ENCODE measurements at regions not wholly inside any gene's neighbourhood (a gene's known extent, or its start where the extent isn't known, plus 50 kb on each side); places are given as distances from the start of the nearest gene placed in this dataset.

- no peaks in the 10 kb centered on the region for H3K36me3 ChIP-seq (ENCODE audit: control insufficient read depth, insufficient read depth, low read length)
- peak; percentile 59 to 84 for DNase-seq (ENCODE audit: low read depth in 2 of 2)
- H3K9ac ChIP-seq (ENCODE audit: insufficient read depth, low read length) = no peak overlapping the region
- no peak overlapping the region for H2AFZ ChIP-seq (ENCODE audit: low read length)
- H3K4me1 ChIP-seq (ENCODE audit: control insufficient read depth, extremely low read depth, insufficient read depth, low read length) = no peaks in the 10 kb centered on the region
- H3K4me2 ChIP-seq (ENCODE audit: extremely low read depth, insufficient read depth, low read length) = no peak overlapping the region
- TF ChIP-seq CTCF (conservative IDR thresholded peaks at IDR 0.05 in 1 of 2, IDR thresholded peaks at IDR 0.05 in 1 of 2; ENCODE audit: low read depth in 1 of 2, low read length in 2 of 2) = no peak
- no peak for TF ChIP-seq EZH2 (IDR thresholded peaks at IDR 0.05; ENCODE audit: low read length, missing control alignments)
- no peaks in the 10 kb centered on the region for H3K27me3 ChIP-seq (ENCODE audit: control insufficient read depth, insufficient read depth, low read length)
- H3K27ac ChIP-seq (ENCODE audit: insufficient read depth, low read length) = no peak overlapping the region
- H3K9me3 ChIP-seq (ENCODE audit: control insufficient read depth, insufficient read depth, low read depth, low read length) = no peaks in the 10 kb centered on the region
- H3K4me3 ChIP-seq (replicated peaks in 1 of 4; ENCODE audit: control extremely low read depth in 1 of 4, insufficient read depth in 1 of 4, low read depth in 3 of 4, low read length in 4 of 4) = no peak overlapping the region
- no peaks in the 10 kb centered on the region for H3K79me2 ChIP-seq (ENCODE audit: control insufficient read depth, insufficient read depth, low read length)
- H4K20me1 ChIP-seq (ENCODE audit: control insufficient read depth, extremely low read depth, insufficient read depth, low read length) = no peaks in the 10 kb centered on the region
Measured at GRCh38 chr4:124970011-124970410, 257.5 kb upstream of the ANKRD50 start.

- no peak for DNase-seq (ENCODE audit: low read depth in 2 of 2)
- Histone ChIP-seq H3K36me3 (ENCODE audit: control insufficient read depth, insufficient read depth, low read length) (no peaks in the 10 kb centered on the region), H3K4me1 (ENCODE audit: control insufficient read depth, extremely low read depth, insufficient read depth, low read length) (no peaks in the 10 kb centered on the region), H3K4me3 (replicated peaks in 1 of 4; ENCODE audit: control extremely low read depth in 1 of 4, insufficient read depth in 1 of 4, low read depth in 3 of 4, low read length in 4 of 4) (no peak overlapping the region), H2AFZ (ENCODE audit: low read length) (no peak overlapping the region), H3K27ac (ENCODE audit: insufficient read depth, low read length) (no peak overlapping the region), H3K9me3 (ENCODE audit: control insufficient read depth, insufficient read depth, low read depth, low read length) (no peaks in the 10 kb centered on the region), H3K9ac (ENCODE audit: insufficient read depth, low read length) (no peak overlapping the region), H4K20me1 (ENCODE audit: control insufficient read depth, extremely low read depth, insufficient read depth, low read length) (no peaks in the 10 kb centered on the region), H3K4me2 (ENCODE audit: extremely low read depth, insufficient read depth, low read length) (no peak overlapping the region), H3K79me2 (ENCODE audit: control insufficient read depth, insufficient read depth, low read length) (no peaks in the 10 kb centered on the region), H3K27me3 (ENCODE audit: control insufficient read depth, insufficient read depth, low read length) (no peaks in the 10 kb centered on the region)
- TF ChIP-seq CTCF (conservative IDR thresholded peaks at IDR 0.05 in 1 of 2, IDR thresholded peaks at IDR 0.05 in 1 of 2; ENCODE audit: low read depth in 1 of 2, low read length in 2 of 2) (no peak), EZH2 (IDR thresholded peaks at IDR 0.05; ENCODE audit: low read length, missing control alignments) (no peak)
Measured at GRCh38 chr4:124965497-124965891, 253.0 kb upstream of the ANKRD50 start.

GRCh38 chr4:124964852-124965496 is 252.4 kb upstream of the ANKRD50 start:
- no peaks in the 10 kb centered on the region for H4K20me1 ChIP-seq (ENCODE audit: control insufficient read depth, extremely low read depth, insufficient read depth, low read length)
- H3K79me2 ChIP-seq (ENCODE audit: control insufficient read depth, insufficient read depth, low read length) = no peaks in the 10 kb centered on the region
- H3K27ac ChIP-seq (ENCODE audit: insufficient read depth, low read length) = no peak overlapping the region
- no peak for DNase-seq (ENCODE audit: low read depth in 2 of 2)
- H3K36me3 ChIP-seq (ENCODE audit: control insufficient read depth, insufficient read depth, low read length) = no peaks in the 10 kb centered on the region
- H3K4me1 ChIP-seq (ENCODE audit: control insufficient read depth, extremely low read depth, insufficient read depth, low read length) = no peaks in the 10 kb centered on the region
- no peak overlapping the region for H2AFZ ChIP-seq (ENCODE audit: low read length)
- H3K9ac ChIP-seq (ENCODE audit: insufficient read depth, low read length) = no peak overlapping the region
- H3K4me3 ChIP-seq (replicated peaks in 1 of 4; ENCODE audit: control extremely low read depth in 1 of 4, insufficient read depth in 1 of 4, low read depth in 3 of 4, low read length in 4 of 4) = no peak overlapping the region
- H3K9me3 ChIP-seq (ENCODE audit: control insufficient read depth, insufficient read depth, low read depth, low read length) = no peaks in the 10 kb centered on the region
- H3K4me2 ChIP-seq (ENCODE audit: extremely low read depth, insufficient read depth, low read length) = no peak overlapping the region
- no peaks in the 10 kb centered on the region for H3K27me3 ChIP-seq (ENCODE audit: control insufficient read depth, insufficient read depth, low read length)
- no peak for TF ChIP-seq CTCF (conservative IDR thresholded peaks at IDR 0.05 in 1 of 2, IDR thresholded peaks at IDR 0.05 in 1 of 2; ENCODE audit: low read depth in 1 of 2, low read length in 2 of 2)
- no peak for TF ChIP-seq EZH2 (IDR thresholded peaks at IDR 0.05; ENCODE audit: low read length, missing control alignments)

Measured in fibroblast of lung (primary cell).